HG02763 (cell line): ENCODE measurements at regions not wholly inside any gene's neighbourhood (a gene's known extent, or its start where the extent isn't known, plus 50 kb on each side); places are given as distances from the start of the nearest gene placed in this dataset.
"Not testable (repeated sequence)": the region's sequence is repeated elsewhere in the genome, so short reads cannot be mapped to it uniquely, and the experiment has no call there.

Source experiments
- ATAC-seq: cut with Tn5 transposase; IDR thresholded peaks from one replicate; pipeline ENCODE4 v1.9.1; 2021; ENCODE audit warnings: mild to moderate bottlenecking, moderate library complexity; ENCODE audit not compliant: unreplicated experiment

GRCh38 chr2:132220589-132220988 is 58.8 kb upstream of the ANKRD30BL start:
- not testable (repeated sequence) for ATAC-seq

GRCh38 chr2:132221886-132222285 is 60.1 kb upstream of the ANKRD30BL start:
- not testable (repeated sequence) for ATAC-seq

- ATAC-seq, result no peak
Measured at GRCh38 chr2:132252191-132252893, 90.6 kb upstream of the ANKRD30BL start.

GRCh38 chr2:132252894-132253264 is 91.1 kb upstream of the ANKRD30BL start:
- ATAC-seq, result no peak

DNA sequence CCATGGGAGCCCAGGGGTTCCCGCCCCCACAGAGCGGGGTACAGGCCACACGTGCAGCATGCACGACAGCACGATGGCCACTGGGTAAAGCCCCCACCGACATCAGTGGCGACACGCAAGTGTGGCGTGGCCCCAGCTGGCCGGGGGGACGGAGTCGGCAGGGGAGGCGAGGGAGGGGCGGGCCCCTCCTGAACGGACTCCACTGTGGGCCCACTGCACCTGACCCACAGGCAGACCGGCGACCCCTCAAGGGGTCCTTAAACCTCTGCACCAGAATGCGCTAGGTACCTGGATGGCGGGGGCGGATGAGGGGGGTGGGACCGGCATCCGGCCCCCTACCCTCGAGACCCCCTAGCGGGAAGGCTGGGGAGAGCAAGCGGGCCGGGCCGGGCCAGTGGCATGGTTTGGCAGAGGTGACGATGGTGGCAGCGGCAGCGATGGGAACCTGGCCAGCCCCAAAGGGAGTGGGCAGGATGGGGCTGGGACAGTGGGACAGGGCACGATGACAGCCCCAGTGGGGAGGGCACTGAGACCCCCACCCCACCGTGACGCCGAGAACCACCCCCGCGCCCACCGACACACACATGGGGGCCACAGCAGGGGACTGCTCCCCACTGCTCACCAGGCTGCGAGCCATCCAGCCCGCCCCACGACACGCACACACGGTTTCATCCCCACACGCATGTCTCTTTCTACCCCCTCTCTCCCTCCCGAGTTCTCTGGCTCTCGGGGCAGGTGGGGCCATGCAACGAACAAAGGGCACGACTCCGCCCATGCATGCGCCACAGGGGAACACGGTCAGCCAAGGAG is 91.9 kb upstream of the ANKRD30BL start:
- ATAC-seq, result no peak

GRCh38 chr2:132254306-132254919 is 92.7 kb upstream of the ANKRD30BL start:
- not testable (repeated sequence) for ATAC-seq

- ATAC-seq, result no peak
Measured at GRCh38 chr2:132255714-132256113, 94.0 kb upstream of the ANKRD30BL start.

DNA sequence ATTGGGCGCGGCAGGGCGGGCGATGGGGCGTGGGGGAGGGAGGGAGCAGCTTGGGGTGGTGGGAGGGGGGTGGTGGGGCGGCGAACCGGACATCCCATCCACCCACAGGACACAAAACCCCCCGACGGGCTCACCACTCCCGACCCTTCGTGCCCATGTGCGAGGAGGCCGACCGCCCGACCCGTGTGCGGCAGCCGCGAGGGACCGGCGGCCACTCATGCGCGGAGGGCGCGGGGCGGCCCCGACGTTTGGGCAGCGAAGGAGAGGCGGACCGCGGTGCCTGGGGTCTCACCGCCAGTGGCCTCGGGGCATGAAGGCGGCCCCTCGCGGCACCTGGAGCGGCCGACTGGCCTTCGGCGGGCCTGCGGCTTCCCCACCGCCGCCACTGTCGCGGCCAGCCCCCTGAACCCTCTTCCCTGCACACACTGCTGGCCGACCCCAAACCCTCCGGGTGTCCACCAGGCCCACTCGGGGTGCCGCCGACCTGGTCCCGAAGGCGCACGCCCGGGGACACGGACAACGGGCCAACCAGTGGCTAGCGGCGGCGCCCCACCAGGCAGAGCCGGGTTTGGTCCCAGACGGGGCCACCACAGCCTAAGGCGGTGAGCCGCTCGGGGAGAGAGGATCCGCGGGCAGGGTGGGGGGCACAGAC is 94.6 kb upstream of the ANKRD30BL start:
- no peak for ATAC-seq

GRCh38 chr2:132256903-132257300 is 95.2 kb upstream of the ANKRD30BL start:
- ATAC-seq, result not testable (repeated sequence)

DNA sequence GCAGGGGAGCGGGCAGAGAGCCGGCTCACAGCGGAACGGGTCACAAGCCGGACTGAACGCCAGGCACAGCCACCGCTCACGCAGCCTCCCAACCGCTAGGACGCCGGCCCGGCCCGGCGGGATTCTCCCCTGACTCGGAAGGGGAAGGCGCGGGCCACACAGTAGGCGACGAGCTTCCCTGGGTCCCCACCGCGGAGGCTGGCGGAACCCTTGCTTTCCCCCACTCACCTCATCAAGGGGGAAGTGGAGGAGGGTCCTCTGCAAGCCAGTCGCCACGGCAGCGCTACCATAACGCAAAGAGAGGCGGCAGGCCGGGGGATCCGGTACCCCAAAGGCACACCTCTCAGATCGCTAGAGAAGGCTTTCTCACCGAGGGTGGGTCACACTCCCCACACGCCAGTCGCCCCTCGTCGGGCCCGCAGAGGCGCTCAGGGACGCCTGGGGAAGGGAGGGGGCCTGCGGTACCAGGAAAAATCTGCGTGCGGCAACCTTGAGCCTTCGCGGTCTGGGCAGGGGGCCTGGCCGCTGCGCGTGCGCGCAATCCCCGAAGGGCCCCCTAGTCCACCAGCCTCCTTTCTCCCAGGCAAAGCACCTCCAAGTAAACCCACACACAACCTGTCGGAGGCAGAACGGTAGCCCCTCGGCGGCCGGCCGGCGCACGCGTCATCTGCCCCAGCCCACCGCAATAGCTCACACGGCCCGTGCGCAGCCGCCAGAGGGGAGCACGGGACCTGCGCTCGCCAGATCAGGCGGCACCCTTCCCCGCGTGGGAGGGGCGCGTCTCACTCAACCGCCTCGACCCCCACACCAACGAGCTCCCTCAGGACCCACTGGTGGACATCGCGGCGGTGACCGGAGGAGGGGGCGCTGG is 95.8 kb upstream of the ANKRD30BL start:
- ATAC-seq, result not testable (repeated sequence)

- ATAC-seq, result not testable (repeated sequence)
Measured at GRCh38 chr2:132259276-132259675, 97.5 kb upstream of the ANKRD30BL start.

DNA sequence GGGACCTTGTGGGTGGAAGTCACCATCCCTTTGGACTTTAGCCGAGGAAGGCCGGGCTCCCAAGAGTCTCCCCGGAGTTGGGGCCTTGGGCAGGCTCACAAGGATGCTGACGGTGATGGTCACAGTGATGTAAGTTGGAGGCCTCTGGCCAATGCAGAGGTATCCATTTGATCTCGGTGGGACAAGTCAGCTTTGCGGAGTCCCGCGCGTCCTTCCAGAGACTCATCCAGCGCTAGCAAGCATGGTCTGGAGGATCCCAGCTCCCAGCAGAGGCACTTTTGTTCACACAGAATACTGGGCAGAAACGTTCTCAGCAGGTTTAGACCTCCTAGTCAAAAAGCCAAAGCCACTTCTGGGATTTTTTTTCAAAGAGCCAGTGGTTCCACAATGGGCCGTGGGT is 103.8 kb upstream of the ANKRD30BL start:
- ATAC-seq, result not testable (repeated sequence)

DNA sequence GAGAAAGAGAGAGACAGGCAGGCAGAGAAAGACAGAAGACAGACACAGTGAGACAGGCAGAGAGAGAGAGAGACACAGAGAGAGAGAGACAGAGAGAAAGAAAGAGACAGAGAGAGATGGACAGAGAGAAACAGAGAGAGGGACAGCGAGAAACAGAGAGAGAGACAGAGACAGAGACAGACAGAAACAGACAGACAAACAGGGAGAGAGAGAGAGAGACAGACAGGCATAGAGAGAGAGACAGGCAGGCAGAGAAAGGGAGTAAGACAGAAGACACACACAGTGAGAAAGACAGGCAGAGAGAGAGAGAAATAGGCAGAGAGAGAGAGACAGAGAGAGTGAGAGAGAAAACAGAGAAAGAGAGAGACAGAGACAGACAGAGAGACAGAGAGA is 105.3 kb upstream of the ANKRD30BL start:
- no peak for ATAC-seq

- not testable (repeated sequence) for ATAC-seq
Measured at GRCh38 chr2:132267498-132268283, 105.9 kb upstream of the ANKRD30BL start.

DNA sequence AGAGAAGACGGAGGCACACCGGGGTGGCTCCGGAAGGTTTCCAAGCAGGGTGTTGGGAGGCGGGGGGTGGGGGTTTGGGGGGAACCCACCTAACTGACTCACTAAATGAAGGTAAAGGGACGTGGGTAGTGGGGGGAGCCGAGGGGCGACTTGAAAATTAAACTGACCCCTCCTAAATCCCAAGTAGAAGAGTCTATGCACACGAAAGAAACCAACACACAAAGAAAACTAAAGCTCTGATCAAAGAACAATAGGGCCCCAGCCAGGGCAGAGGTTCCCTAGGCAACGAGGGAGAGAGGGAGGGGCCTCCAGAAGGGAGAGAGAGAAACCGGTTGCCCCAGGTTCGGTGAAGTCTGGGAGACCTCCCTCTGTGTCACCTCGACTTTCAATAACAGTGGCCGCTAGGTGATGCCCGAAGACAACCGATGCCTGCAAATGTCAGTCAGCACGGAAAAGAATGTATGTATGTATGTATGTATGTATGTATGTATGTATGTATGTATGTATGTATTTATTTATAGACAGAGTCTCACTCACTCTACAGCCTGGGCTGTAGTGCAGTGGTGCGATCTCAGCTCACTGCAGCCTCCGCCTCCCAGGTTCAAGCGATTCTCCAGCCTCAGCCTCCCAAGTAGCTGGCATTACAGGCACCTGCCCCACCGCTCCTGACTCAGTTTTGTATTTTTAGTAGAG is 106.7 kb upstream of the ANKRD30BL start:
- not testable (repeated sequence) for ATAC-seq

GRCh38 chr2:132268977-132269523 is 107.3 kb upstream of the ANKRD30BL start:
- no peak for ATAC-seq

DNA sequence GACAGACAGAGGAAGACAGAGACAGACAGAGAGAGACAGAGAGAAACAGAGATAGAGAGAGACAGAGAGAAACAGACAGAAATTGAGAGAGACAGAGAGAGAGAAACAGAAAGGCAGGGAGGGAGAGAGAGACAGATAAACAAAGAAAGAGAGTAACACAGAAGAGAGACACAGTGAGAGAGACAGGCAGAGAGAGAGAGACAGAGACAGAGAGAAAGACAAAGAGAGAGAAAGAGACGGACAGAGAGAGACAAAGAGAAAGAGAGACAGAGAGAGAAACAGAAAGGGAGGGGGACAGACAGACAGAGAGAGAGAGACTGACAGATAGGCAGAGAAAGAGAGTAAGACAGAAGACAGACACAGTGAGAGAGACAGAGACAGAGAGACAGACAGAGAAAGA is 108.5 kb upstream of the ANKRD30BL start:
- no peak for ATAC-seq

- ATAC-seq, result no peak
Measured at GRCh38 chr2:132270981-132271546, 109.3 kb upstream of the ANKRD30BL start.
